Liver (tissue), 8 donors: ENCODE measurements at regions not wholly inside any gene's neighbourhood (a gene's known extent, or its start where the extent isn't known, plus 50 kb on each side); places are given as distances from the start of the nearest gene placed in this dataset.
"Not testable (repeated sequence)": the region's sequence is repeated elsewhere in the genome, so short reads cannot be mapped to it uniquely, and the experiment has no call there.

Source experiments
- DNase-seq: peaks from one replicate; pipeline ENCODE4 v3.0.0-alpha.2; 2017; ENCODE audit warnings: low spot score
- H3K27ac ChIP-seq, 2 donors: one replicate each; pipeline ENCODE4 v1.7.0; 2013; ENCODE audit warnings: inconsistent platforms in 2 of 2, low read length in 2 of 2, control low read depth in 1 of 2, low read depth in 1 of 2, mild to moderate bottlenecking in 1 of 2
- H3K27me3 ChIP-seq, 4 donors: one replicate each; pipeline versions ENCODE4 v1.6.1 to v1.7.0; 2013; ENCODE audit warnings: low read length in 3 of 4, inconsistent platforms in 1 of 4, mild to moderate bottlenecking in 1 of 4, moderate library complexity in 1 of 4; ENCODE audit not compliant: control insufficient read depth in 4 of 4, insufficient read depth in 4 of 4
- H3K36me3 ChIP-seq, 4 donors: one replicate each; pipeline versions ENCODE4 v1.6.1 to v1.7.0; 2013; ENCODE audit warnings: low read length in 3 of 4, mild to moderate bottlenecking in 3 of 4, low read depth in 1 of 4, moderate library complexity in 1 of 4; ENCODE audit not compliant: control insufficient read depth in 4 of 4, insufficient read depth in 3 of 4
- H3K4me1 ChIP-seq, 4 donors: one replicate each; pipeline versions ENCODE4 v1.6.1 to v1.7.0; 2013; ENCODE audit warnings: low read length in 3 of 4, mild to moderate bottlenecking in 3 of 4, moderate library complexity in 1 of 4; ENCODE audit not compliant: control insufficient read depth in 4 of 4, insufficient read depth in 4 of 4
- H3K4me3 ChIP-seq, 3 donors: one replicate each; pipeline versions ENCODE4 v1.6.1 to v1.7.0; 2013; ENCODE audit warnings: low read length in 3 of 3, control low read depth in 1 of 3, low read depth in 1 of 3, mild to moderate bottlenecking in 1 of 3
- H3K9ac ChIP-seq, 2 donors: one replicate each; pipeline ENCODE4 v1.7.0; 2013; ENCODE audit warnings: low read length in 2 of 2, mild to moderate bottlenecking in 2 of 2, moderate library complexity in 2 of 2, control low read depth in 1 of 2, low read depth in 1 of 2
- H3K9me3 ChIP-seq, 4 donors: one replicate each; pipeline versions ENCODE4 v1.6.1 to v1.7.0; 2013; ENCODE audit warnings: low read length in 3 of 4; ENCODE audit not compliant: control insufficient read depth in 4 of 4
- EGR1 ChIP-seq, 2 donors: IDR thresholded peaks; 2 replicates each; pipeline ENCODE4 v1.6.1; 2016 to 2018; ENCODE audit warnings: antibody characterized with exemption in 2 of 2, low read depth in 2 of 2
- FOXA1 ChIP-seq: IDR thresholded peaks from 2 replicates; pipeline ENCODE4 v1.6.1; 2016; ENCODE audit warnings: antibody characterized with exemption
- FOXA2 ChIP-seq: IDR thresholded peaks from 2 replicates; pipeline ENCODE4 v1.6.1; 2016; ENCODE audit warnings: antibody characterized with exemption
- GABPA ChIP-seq, 2 donors: IDR thresholded peaks in 1 of 2; conservative IDR thresholded peaks in 1 of 2; 2 replicates each; pipeline ENCODE4 v1.6.1; 2016; ENCODE audit warnings: antibody characterized with exemption in 2 of 2, mild to moderate bottlenecking in 1 of 2, moderate library complexity in 1 of 2
- HNF4A ChIP-seq, 2 donors: conservative IDR thresholded peaks; 2 replicates each; pipeline ENCODE4 v1.6.1; 2016; ENCODE audit warnings: antibody characterized with exemption in 2 of 2, mild to moderate bottlenecking in 2 of 2
- HNF4G ChIP-seq: IDR thresholded peaks from 2 replicates; pipeline ENCODE4 v1.6.1; 2016; ENCODE audit warnings: antibody characterized with exemption
- JUND ChIP-seq, 2 donors: IDR thresholded peaks; 2 replicates each; pipeline ENCODE4 v1.6.1; 2016; ENCODE audit warnings: antibody characterized with exemption in 2 of 2
- NR2F2 ChIP-seq: IDR thresholded peaks from 2 replicates; pipeline ENCODE4 v1.6.1; 2016; ENCODE audit warnings: antibody characterized with exemption
- RAD21 ChIP-seq, 2 donors: IDR thresholded peaks; 2 replicates each; pipeline ENCODE4 v1.6.1; 2016; ENCODE audit warnings: antibody characterized with exemption in 2 of 2, mild to moderate bottlenecking in 2 of 2
- RXRA ChIP-seq, 2 donors: IDR thresholded peaks; 2 replicates each; pipeline ENCODE4 v1.6.1; 2017 to 2018; ENCODE audit warnings: antibody characterized with exemption in 2 of 2, mild to moderate bottlenecking in 1 of 2
- SP1 ChIP-seq: IDR thresholded peaks from 2 replicates; pipeline ENCODE4 v1.6.1; 2018; ENCODE audit warnings: antibody characterized with exemption, mild to moderate bottlenecking
- TAF1 ChIP-seq: conservative IDR thresholded peaks from 2 replicates; pipeline ENCODE4 v1.6.1; 2016; ENCODE audit warnings: antibody characterized with exemption, mild to moderate bottlenecking
- YY1 ChIP-seq: IDR thresholded peaks from 2 replicates; pipeline ENCODE4 v1.6.1; 2016; ENCODE audit warnings: antibody characterized with exemption, mild to moderate bottlenecking
- WGBS: extraction: QIAGEN DNeasy Blood & Tissue Kit; methylation state at CpG from one replicate; pipeline ENCODE4 v1.1.7; 2013; 5-methylcytosine and 5-hydroxymethylcytosine counted together
- TF ChIP-seq, protein P1 (sequence below): IDR thresholded peaks from 2 replicates; pipeline ENCODE4 v1.6.1; 2016; ENCODE audit warnings: antibody characterized with exemption
- TF ChIP-seq, protein P2 (sequence below): fragments of 150-350 bp; IDR thresholded peaks from 2 replicates; pipeline ENCODE4 v1.5.1; 2017; ENCODE audit warnings: improper control_type of control experiment, low read depth, low read length; ENCODE audit not compliant: missing input control
- TF ChIP-seq, protein P3 (sequence below): IDR thresholded peaks from 2 replicates; pipeline ENCODE4 v1.6.1; 2016; ENCODE audit warnings: antibody characterized with exemption
- TF ChIP-seq, protein P4 (sequence below): IDR thresholded peaks from 2 replicates; pipeline ENCODE4 v1.6.1; 2016; ENCODE audit warnings: antibody characterized with exemption
- TF ChIP-seq, protein P5 (sequence below): IDR thresholded peaks from 2 replicates; pipeline ENCODE4 v1.6.1; 2016; ENCODE audit warnings: antibody characterized with exemption, mild to moderate bottlenecking
- donor health status: healthy.
- donor health status: healthy.
- donor health status: healthy.
- donor health status: healthy.
- donor health status: healthy.

DNA sequence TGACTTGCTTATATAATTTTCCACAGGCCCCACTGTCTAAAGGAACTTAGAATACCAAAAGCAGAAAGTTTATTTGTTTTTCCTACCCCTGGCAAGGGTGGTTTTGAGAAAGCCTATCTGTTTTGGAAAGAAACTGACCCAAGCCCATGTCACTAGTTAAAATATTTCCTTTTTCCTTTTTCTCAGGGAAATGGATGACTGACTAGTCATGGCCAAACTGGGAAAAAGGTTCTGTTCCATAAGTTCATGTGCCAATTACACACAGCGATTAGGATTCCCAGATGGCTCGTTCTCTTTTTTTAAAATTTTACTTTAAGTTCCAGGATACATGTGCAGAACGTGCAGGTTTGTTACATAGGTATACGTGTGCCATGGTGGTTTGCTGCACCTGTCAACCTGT lies 157.8 kb downstream of the IGLL1 start:
- H3K36me3 ChIP-seq, H3K9me3 ChIP-seq, H3K9ac ChIP-seq, H3K27me3 ChIP-seq, H3K27ac ChIP-seq, H3K4me1 ChIP-seq, DNase-seq, H3K4me3 ChIP-seq: not testable (repeated sequence)
- 92% methylated on average over 4 of the region's 4 CpGs for WGBS

DNA sequence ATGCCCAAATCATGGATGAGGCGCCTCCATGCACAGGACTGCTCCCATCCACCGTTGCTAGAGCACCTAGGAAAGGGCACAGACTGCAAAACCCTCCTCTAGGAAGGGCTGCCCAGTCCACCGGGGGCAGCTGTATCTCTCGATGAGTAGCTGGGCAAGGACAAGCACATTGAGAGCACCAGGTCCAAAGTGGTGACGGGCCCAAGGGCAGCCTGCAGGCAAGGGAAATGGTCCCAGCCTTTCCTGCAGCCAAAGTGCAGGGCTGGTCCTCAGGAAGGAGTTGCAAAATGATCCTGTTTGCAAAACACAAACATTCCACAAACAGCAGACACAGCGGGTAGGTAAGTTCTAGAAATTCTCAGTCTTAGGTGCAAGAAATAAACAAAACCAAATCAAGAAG lies 158.8 kb downstream of the IGLL1 start:
- H3K27ac ChIP-seq, H3K9ac ChIP-seq, H3K27me3 ChIP-seq, H3K9me3 ChIP-seq, H3K36me3 ChIP-seq, H3K4me3 ChIP-seq, DNase-seq, H3K4me1 ChIP-seq: not testable (repeated sequence)
- WGBS = 77% methylated on average over 6 of the region's 6 CpGs

DNA sequence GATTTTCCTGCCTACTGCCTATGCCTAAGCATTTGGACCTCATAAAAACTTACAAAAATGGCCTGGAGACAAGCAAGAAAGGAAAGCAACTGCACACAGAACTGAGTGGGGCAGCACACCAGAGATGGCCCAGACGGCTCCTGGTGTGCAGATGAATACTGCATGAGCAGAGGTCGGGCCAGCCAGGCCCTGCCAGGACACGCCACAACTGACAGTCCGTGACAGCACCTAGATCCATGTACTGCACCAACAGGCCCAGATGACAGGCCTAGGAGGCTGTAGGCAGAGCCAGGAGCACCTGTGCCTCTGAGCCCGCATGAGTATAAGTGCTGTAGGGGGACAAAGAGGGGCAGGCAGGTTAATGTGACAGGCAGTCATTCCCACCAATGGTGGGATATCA lies 160.2 kb downstream of the IGLL1 start:
- H3K9ac ChIP-seq = no peak overlapping the region
- TF ChIP-seq NR2F2 = no peak
- TF ChIP-seq HNF4A (conservative IDR thresholded peaks at IDR 0.05) = no peak
- TF ChIP-seq, protein P1, sequence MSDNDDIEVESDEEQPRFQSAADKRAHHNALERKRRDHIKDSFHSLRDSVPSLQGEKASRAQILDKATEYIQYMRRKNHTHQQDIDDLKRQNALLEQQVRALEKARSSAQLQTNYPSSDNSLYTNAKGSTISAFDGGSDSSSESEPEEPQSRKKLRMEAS = no peak
- TF ChIP-seq, protein P2, sequence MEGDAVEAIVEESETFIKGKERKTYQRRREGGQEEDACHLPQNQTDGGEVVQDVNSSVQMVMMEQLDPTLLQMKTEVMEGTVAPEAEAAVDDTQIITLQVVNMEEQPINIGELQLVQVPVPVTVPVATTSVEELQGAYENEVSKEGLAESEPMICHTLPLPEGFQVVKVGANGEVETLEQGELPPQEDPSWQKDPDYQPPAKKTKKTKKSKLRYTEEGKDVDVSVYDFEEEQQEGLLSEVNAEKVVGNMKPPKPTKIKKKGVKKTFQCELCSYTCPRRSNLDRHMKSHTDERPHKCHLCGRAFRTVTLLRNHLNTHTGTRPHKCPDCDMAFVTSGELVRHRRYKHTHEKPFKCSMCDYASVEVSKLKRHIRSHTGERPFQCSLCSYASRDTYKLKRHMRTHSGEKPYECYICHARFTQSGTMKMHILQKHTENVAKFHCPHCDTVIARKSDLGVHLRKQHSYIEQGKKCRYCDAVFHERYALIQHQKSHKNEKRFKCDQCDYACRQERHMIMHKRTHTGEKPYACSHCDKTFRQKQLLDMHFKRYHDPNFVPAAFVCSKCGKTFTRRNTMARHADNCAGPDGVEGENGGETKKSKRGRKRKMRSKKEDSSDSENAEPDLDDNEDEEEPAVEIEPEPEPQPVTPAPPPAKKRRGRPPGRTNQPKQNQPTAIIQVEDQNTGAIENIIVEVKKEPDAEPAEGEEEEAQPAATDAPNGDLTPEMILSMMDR = no peak
- TF ChIP-seq TAF1 = no peak
- TF ChIP-seq, protein P3, sequence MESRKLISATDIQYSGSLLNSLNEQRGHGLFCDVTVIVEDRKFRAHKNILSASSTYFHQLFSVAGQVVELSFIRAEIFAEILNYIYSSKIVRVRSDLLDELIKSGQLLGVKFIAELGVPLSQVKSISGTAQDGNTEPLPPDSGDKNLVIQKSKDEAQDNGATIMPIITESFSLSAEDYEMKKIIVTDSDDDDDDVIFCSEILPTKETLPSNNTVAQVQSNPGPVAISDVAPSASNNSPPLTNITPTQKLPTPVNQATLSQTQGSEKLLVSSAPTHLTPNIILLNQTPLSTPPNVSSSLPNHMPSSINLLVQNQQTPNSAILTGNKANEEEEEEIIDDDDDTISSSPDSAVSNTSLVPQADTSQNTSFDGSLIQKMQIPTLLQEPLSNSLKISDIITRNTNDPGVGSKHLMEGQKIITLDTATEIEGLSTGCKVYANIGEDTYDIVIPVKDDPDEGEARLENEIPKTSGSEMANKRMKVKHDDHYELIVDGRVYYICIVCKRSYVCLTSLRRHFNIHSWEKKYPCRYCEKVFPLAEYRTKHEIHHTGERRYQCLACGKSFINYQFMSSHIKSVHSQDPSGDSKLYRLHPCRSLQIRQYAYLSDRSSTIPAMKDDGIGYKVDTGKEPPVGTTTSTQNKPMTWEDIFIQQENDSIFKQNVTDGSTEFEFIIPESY = no peak
- no peak for TF ChIP-seq RXRA (IDR thresholded peaks at IDR 0.05)
- TF ChIP-seq, protein P4, sequence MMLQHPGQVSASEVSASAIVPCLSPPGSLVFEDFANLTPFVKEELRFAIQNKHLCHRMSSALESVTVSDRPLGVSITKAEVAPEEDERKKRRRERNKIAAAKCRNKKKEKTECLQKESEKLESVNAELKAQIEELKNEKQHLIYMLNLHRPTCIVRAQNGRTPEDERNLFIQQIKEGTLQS = no peak
- no peak for TF ChIP-seq RAD21 (IDR thresholded peaks at IDR 0.05)
- TF ChIP-seq FOXA2 = no peak
- TF ChIP-seq YY1 = no peak
- TF ChIP-seq HNF4G = no peak
- no peak for TF ChIP-seq SP1
- no peak for TF ChIP-seq GABPA (IDR thresholded peaks at IDR 0.05 in 1 of 2, conservative IDR thresholded peaks at IDR 0.05 in 1 of 2)
- no peak for TF ChIP-seq FOXA1
- TF ChIP-seq, protein P5, sequence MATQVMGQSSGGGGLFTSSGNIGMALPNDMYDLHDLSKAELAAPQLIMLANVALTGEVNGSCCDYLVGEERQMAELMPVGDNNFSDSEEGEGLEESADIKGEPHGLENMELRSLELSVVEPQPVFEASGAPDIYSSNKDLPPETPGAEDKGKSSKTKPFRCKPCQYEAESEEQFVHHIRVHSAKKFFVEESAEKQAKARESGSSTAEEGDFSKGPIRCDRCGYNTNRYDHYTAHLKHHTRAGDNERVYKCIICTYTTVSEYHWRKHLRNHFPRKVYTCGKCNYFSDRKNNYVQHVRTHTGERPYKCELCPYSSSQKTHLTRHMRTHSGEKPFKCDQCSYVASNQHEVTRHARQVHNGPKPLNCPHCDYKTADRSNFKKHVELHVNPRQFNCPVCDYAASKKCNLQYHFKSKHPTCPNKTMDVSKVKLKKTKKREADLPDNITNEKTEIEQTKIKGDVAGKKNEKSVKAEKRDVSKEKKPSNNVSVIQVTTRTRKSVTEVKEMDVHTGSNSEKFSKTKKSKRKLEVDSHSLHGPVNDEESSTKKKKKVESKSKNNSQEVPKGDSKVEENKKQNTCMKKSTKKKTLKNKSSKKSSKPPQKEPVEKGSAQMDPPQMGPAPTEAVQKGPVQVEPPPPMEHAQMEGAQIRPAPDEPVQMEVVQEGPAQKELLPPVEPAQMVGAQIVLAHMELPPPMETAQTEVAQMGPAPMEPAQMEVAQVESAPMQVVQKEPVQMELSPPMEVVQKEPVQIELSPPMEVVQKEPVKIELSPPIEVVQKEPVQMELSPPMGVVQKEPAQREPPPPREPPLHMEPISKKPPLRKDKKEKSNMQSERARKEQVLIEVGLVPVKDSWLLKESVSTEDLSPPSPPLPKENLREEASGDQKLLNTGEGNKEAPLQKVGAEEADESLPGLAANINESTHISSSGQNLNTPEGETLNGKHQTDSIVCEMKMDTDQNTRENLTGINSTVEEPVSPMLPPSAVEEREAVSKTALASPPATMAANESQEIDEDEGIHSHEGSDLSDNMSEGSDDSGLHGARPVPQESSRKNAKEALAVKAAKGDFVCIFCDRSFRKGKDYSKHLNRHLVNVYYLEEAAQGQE = no peak
- no peak for TF ChIP-seq JUND (IDR thresholded peaks at IDR 0.05)
- TF ChIP-seq EGR1 (IDR thresholded peaks at IDR 0.05; ENCODE audit: low read depth in 2 of 2) = no peak
- H3K9me3 ChIP-seq = no peaks in the 10 kb centered on the region
- no peak overlapping the region for H3K27ac ChIP-seq
- H3K36me3 ChIP-seq = no peaks in the 10 kb centered on the region
- no peak for DNase-seq
- H3K4me1 ChIP-seq = no peaks in the 10 kb centered on the region
- no peak overlapping the region for H3K4me3 ChIP-seq
- H3K27me3 ChIP-seq = no peaks in the 10 kb centered on the region
- WGBS = 75% methylated on average over 5 of the region's 5 CpGs
